ENCODE measurements at regions not wholly inside any gene's neighbourhood (a gene's known extent, or its start where the extent isn't known, plus 50 kb on each side); places are given as distances from the start of the nearest gene placed in this dataset.

DNA sequence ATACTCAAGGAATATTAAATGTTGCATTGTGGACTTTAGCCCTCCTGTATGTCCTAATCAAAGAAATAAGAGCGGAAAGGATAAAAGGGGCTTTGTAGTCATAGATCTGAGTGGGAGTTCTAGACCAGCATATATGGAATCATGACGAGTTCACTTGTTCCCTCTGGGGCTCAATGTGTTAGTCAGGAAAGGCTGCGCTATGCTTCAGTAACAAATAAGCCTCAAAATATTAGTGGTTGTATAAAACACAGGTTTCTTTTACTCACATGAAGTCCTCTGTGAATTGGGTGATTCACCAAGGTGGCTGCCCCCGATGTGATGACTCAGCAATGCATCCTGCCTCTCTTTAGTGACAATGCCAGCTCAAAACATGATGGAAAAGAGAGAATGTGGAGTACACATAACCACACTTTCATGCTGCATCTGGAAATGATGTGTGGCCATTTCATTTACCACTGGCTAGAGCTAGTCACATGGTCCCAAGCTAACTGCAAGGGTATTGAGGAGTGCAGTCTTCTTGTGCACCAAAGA is 63.3 kb upstream of the IRX5 start:
- TF ChIP-seq, protein P1, sequence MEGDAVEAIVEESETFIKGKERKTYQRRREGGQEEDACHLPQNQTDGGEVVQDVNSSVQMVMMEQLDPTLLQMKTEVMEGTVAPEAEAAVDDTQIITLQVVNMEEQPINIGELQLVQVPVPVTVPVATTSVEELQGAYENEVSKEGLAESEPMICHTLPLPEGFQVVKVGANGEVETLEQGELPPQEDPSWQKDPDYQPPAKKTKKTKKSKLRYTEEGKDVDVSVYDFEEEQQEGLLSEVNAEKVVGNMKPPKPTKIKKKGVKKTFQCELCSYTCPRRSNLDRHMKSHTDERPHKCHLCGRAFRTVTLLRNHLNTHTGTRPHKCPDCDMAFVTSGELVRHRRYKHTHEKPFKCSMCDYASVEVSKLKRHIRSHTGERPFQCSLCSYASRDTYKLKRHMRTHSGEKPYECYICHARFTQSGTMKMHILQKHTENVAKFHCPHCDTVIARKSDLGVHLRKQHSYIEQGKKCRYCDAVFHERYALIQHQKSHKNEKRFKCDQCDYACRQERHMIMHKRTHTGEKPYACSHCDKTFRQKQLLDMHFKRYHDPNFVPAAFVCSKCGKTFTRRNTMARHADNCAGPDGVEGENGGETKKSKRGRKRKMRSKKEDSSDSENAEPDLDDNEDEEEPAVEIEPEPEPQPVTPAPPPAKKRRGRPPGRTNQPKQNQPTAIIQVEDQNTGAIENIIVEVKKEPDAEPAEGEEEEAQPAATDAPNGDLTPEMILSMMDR (IDR thresholded peaks at IDR 0.05; ENCODE audit: insufficient read depth, low read length, missing control alignments) = no peak
- CTCF ChIA-PET = no interaction called here
- DNase-seq (ENCODE audit: low read depth, low spot score) = no peak
- POLR2A ChIA-PET = no interaction called here
- no peak overlapping the region for H3K4me3 ChIP-seq (ENCODE audit: low read depth, low read length)

DNA sequence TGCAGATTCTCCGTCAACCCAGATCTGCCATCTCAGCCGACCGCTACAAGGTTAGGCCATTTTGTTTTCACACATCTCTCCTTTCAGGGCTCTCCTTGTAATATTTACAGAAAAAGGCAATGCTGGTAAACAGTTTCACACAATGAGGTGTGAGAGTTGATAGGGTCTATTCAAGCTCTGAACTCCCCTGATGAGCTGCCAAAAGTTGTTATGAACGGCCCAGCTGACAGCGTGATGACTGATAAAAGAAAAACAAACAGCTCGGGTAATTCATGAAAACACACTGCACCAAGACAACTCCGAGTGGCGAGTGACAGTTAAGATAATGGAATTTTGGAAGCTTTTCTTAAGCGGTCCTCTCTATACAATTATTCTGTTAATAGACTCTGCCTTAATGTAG is 68.1 kb upstream of the IRX5 start:
- no peak for DNase-seq (ENCODE audit: low read depth, low spot score)
- TF ChIP-seq, protein P1 (IDR thresholded peaks at IDR 0.05; ENCODE audit: insufficient read depth, low read length, missing control alignments) = no peak
- ChIA-PET POLR2A (no interaction called here), CTCF (no interaction called here)
- H3K4me3 ChIP-seq (ENCODE audit: low read depth, low read length) = no peak overlapping the region

DNA sequence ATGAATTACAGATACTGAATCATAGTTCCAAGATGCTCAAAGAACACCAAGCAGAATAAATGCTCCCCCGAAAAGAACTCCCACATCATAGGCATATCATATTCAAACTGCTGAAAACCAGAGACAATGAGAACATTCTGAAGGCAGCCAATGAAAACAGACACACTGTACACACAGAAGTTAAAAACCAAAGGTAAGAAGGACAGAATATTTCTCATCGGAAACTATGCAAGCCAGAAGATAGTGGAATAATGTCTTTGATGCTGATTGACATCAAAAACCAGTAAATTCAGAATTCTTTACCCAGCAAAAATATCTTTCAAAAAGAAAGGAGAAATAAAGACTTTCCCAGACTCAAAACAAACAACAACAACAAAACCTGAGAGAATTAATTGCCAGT is 73.8 kb upstream of the IRX5 start:
- no peak overlapping the region for H3K4me3 ChIP-seq (ENCODE audit: low read depth, low read length)
- ChIA-PET CTCF (no interaction called here), POLR2A (no interaction called here)
- TF ChIP-seq, protein P1 (IDR thresholded peaks at IDR 0.05; ENCODE audit: insufficient read depth, low read length, missing control alignments) = no peak
- DNase-seq (ENCODE audit: low read depth, low spot score) = no peak

DNA sequence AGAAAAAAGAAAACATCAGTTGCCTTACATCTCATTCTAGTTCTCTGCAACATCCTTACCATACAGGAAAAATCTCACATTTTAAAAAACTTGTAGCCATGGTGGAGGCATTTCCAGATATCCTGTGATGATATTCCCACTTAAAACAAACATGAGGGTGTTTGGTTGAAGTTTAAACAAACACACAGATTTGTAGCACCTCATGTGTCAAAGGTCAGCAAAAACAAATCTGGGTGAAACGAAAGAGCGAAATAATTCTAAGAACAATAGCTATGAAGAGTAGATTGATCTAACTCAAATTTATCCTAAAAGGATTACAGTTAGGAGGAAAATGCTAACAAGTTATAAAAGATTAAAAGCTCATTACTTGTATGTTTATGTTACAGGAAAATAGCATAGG is 83.1 kb upstream of the IRX5 start:
- CTCF ChIA-PET = no interaction called here
- TF ChIP-seq, protein P1 (IDR thresholded peaks at IDR 0.05; ENCODE audit: insufficient read depth, low read length, missing control alignments) = no peak
- H3K4me3 ChIP-seq (ENCODE audit: low read depth, low read length) = no peak overlapping the region
- POLR2A ChIA-PET = no interaction called here
- no peak for DNase-seq (ENCODE audit: low read depth, low spot score)

DNA sequence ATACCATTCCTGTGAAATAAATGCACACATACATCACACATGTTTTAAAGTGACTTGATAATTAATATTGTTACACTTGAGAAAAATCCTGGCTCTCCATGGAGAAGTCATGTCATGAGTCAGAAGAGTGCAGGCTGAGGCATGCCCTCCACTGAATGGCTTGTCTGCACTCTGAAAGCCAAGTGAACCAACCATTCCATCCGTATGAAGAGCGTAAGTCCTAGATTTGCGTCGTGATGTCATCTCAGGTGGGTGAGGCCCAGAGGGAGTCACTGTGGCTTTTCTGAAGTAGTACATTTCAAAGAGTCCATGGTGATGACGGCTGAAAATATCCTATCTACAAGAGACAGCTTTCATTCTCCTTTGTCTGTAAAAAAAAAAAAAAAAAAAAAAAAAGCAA is 83.5 kb upstream of the IRX5 start:
- ChIA-PET POLR2A (no interaction called here), CTCF (no interaction called here)
- DNase-seq (ENCODE audit: low read depth, low spot score) = no peak
- no peak overlapping the region for H3K4me3 ChIP-seq (ENCODE audit: low read depth, low read length)
- TF ChIP-seq, protein P1 (IDR thresholded peaks at IDR 0.05; ENCODE audit: insufficient read depth, low read length, missing control alignments) = no peak

DNA sequence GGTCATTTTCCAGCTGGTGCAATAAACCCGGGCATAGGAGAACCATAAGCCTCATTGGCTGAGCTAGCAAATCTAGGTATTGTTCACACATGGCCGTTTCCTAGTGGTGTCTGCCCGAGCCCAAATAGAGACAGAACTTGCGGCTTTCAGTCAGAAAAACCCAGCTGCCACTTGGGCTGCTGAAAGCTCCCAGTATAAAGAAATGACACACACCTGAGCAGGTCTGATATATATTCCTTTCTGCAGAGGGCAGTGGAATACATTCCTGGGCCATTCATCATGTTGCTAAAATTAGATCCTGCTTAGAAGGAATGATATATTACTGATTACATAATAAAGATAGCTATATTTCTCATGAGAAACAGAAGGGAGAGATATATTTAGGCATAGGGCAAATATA is 83.9 kb upstream of the IRX5 start:
- DNase-seq (ENCODE audit: low read depth, low spot score) = no peak
- TF ChIP-seq, protein P1 (IDR thresholded peaks at IDR 0.05; ENCODE audit: insufficient read depth, low read length, missing control alignments) = no peak
- no peak overlapping the region for H3K4me3 ChIP-seq (ENCODE audit: low read depth, low read length)
- ChIA-PET CTCF (no interaction called here), POLR2A (no interaction called here)
